GM23338 (cell line): ENCODE measurements at regions not wholly inside any gene's neighbourhood (a gene's known extent, or its start where the extent isn't known, plus 50 kb on each side); places are given as distances from the start of the nearest gene placed in this dataset.

ENCODE experiments used
- ATAC-seq: fragments of 200-7000 bp; cut with Tn5 transposase; 3 replicates; pipeline ENCODE4 v1.9.1; 2020
- DNase-seq: peaks from one replicate; pipeline ENCODE4 v3.0.0-alpha.2; 2015; ENCODE audit warnings: low spot score
- H2AFZ ChIP-seq: fragments of 200-600 bp; sonication (generic); 2 replicates; pipeline ENCODE4 v1.8.0; 2016; ENCODE audit warnings: antibody characterized with exemption, mild to moderate bottlenecking, moderate library complexity
- H3F3A ChIP-seq: fragments of 200-600 bp; sonication (generic); replicated peaks from 2 replicates; pipeline ENCODE4 v1.8.0; 2017; ENCODE audit warnings: antibody characterized with exemption, mixed run types, low read depth
- H3K27ac ChIP-seq: fragments of 200-600 bp; sonication (generic); 2 replicates; pipeline ENCODE4 v1.6.1; 2016; ENCODE audit warnings: low read depth
- H3K27me3 ChIP-seq: fragments of 200-600 bp; sonication (generic); 2 replicates; pipeline ENCODE4 v1.8.0; 2016; ENCODE audit warnings: mild to moderate bottlenecking, mixed run types, moderate library complexity; ENCODE audit not compliant: insufficient read depth
- H3K36me3 ChIP-seq: fragments of 200-600 bp; sonication (generic); 2 replicates; pipeline ENCODE4 v1.8.0; 2016; ENCODE audit warnings: mild to moderate bottlenecking; ENCODE audit not compliant: insufficient read depth
- H3K4me1 ChIP-seq: fragments of 200-600 bp; sonication (generic); 2 replicates; pipeline ENCODE4 v1.8.0; 2016; ENCODE audit warnings: mild to moderate bottlenecking, moderate library complexity; ENCODE audit not compliant: insufficient read depth
- H3K4me2 ChIP-seq: fragments of 200-600 bp; sonication (generic); 2 replicates; pipeline ENCODE4 v1.7.1; 2017; ENCODE audit warnings: mixed run types
- H3K4me3 ChIP-seq: fragments of 200-600 bp; sonication (generic); 2 replicates; pipeline ENCODE4 v1.6.1; 2016; ENCODE audit warnings: mixed run types
- H3K79me2 ChIP-seq: fragments of 200-600 bp; sonication (generic); replicated peaks from 2 replicates; pipeline ENCODE4 v1.8.0; 2017; ENCODE audit warnings: mild to moderate bottlenecking; ENCODE audit not compliant: insufficient read depth
- H3K9me2 ChIP-seq: fragments of 200-600 bp; sonication (generic); 2 replicates; pipeline ENCODE4 v1.8.0; 2017; ENCODE audit not compliant: insufficient read depth
- H4K20me1 ChIP-seq: fragments of 200-600 bp; sonication (generic); replicated peaks from 2 replicates; pipeline ENCODE4 v1.8.0; 2017; ENCODE audit warnings: mild to moderate bottlenecking; ENCODE audit not compliant: insufficient read depth
- H3K27ac Mint-ChIP-seq: 2 replicates; pipeline ENCODE4 v1.8.0; 2020; ENCODE audit warnings: inconsistent platforms, mild to moderate bottlenecking, moderate library complexity, mixed read lengths
- H3K27me3 Mint-ChIP-seq: 3 replicates; pipeline ENCODE4 v1.8.0; 2022; ENCODE audit warnings: low read depth, mild to moderate bottlenecking, moderate library complexity, mixed read lengths, inconsistent platforms; ENCODE audit not compliant: insufficient read depth, poor library complexity
- H3K36me3 Mint-ChIP-seq: 3 replicates; pipeline ENCODE4 v1.8.0; 2021; ENCODE audit warnings: low read depth, mild to moderate bottlenecking, inconsistent platforms, moderate library complexity, mixed read lengths
- H3K4me1 Mint-ChIP-seq: 3 replicates; pipeline ENCODE4 v1.8.0; 2020; ENCODE audit warnings: mild to moderate bottlenecking, inconsistent platforms, mixed read lengths
- H3K4me3 Mint-ChIP-seq: 3 replicates; pipeline ENCODE4 v1.8.0; 2021; ENCODE audit warnings: moderate library complexity, mild to moderate bottlenecking, inconsistent platforms, mixed read lengths
- H3K9me3 Mint-ChIP-seq: 3 replicates; pipeline ENCODE4 v1.8.0; 2020; ENCODE audit warnings: moderate library complexity, mild to moderate bottlenecking, inconsistent platforms, mixed read lengths
- CREB1 ChIP-seq: fragments of 250-450 bp; sonication (Bioruptor Pico); IDR thresholded peaks from 2 replicates; pipeline ENCODE4 v1.5.0; 2020; ENCODE audit warnings: low read depth, mild to moderate bottlenecking, moderate library complexity
- EZH2 ChIP-seq: fragments of 200-600 bp; sonication (generic); IDR thresholded peaks from one replicate; pipeline ENCODE4 v1.8.0; 2017; ENCODE audit warnings: antibody characterized with exemption, mild to moderate bottlenecking, low read depth; ENCODE audit not compliant: unreplicated experiment
- EZH2phosphoT487 ChIP-seq: fragments of 200-600 bp; sonication (generic); IDR thresholded peaks from one replicate; pipeline ENCODE4 v1.8.1; 2018; ENCODE audit warnings: antibody characterized with exemption; ENCODE audit not compliant: unreplicated experiment
- JUNB ChIP-seq: IDR thresholded peaks from one replicate; pipeline ENCODE4 v1.6.1; 2016; ENCODE audit warnings: antibody characterized with exemption; ENCODE audit not compliant: unreplicated experiment
- NANOG ChIP-seq: IDR thresholded peaks from 2 replicates; pipeline ENCODE4 v1.6.1; 2016; ENCODE audit warnings: antibody characterized with exemption, borderline replicate concordance
- POLR2AphosphoS5 ChIP-seq: IDR thresholded peaks from 2 replicates; pipeline ENCODE4 v1.6.1; 2016; ENCODE audit warnings: antibody characterized with exemption, low read depth
- STAT1 ChIP-seq: IDR thresholded peaks from one replicate; pipeline ENCODE4 v1.6.1; 2016; ENCODE audit warnings: antibody characterized with exemption; ENCODE audit not compliant: unreplicated experiment
- ZNF114 ChIP-seq: fragments of 250-450 bp; sonication (Bioruptor Pico); IDR thresholded peaks from 2 replicates; pipeline ENCODE4 v1.5.0; 2020; ENCODE audit warnings: mild to moderate bottlenecking, moderate library complexity
- ZNF331 ChIP-seq: fragments of 250-450 bp; sonication (Bioruptor Pico); IDR thresholded peaks from 2 replicates; pipeline ENCODE4 v1.5.0; 2020; ENCODE audit warnings: low read depth, mild to moderate bottlenecking, moderate library complexity
- TF ChIP-seq, protein P1 (sequence below): fragments of 250-450 bp; sonication (Bioruptor Pico); IDR thresholded peaks from 2 replicates; pipeline ENCODE4 v1.5.0; 2020; ENCODE audit warnings: mild to moderate bottlenecking, moderate library complexity
- TF ChIP-seq, protein P2 (sequence below): IDR thresholded peaks from 2 replicates; pipeline ENCODE4 v1.6.1; 2016; ENCODE audit warnings: antibody characterized with exemption
- TF ChIP-seq, protein P3 (sequence below): IDR thresholded peaks from one replicate; pipeline ENCODE4 v1.6.1; 2018; ENCODE audit warnings: antibody characterized with exemption; ENCODE audit not compliant: unreplicated experiment
- TF ChIP-seq, protein P4 (sequence below), 2 experiments: fragments of 200-600 bp in 1 of 2; sonication (generic) in 1 of 2; conservative IDR thresholded peaks; 2 replicates each; pipeline versions ENCODE4 v1.5.1 to v1.6.1; 2016 to 2017; ENCODE audit warnings: antibody characterized with exemption in 2 of 2, low read depth in 2 of 2, mild to moderate bottlenecking in 2 of 2, moderate library complexity in 1 of 2

DNA sequence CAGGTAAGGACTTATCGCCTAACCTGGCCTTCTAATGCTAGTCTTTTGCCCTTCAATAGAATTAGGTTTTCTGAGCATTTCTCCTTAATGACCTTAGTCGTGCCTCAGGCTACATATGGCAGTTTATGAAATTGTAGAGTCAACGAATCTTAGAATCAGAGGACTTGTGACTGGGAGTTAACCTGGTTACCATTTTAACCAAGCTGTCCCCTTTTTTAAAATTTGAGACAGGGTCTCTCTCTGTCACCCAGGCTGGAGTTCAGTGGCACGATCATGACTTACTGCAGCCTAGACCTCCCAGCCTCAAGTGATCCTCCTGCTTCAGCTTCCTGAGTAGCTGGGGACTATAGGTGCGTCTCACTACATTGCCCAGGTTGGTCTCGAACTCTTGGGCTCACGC lies 53.5 kb upstream of the DMRTB1 start:
- Histone ChIP-seq H3K4me2 (no peak overlapping the region), H3K27ac (no peak overlapping the region), H3K36me3 (no peaks in the 10 kb centered on the region), H2AFZ (peak overlapping the region; percentile 14; the same call in 1 of the 2 replicates), H3K9me2 (no peaks in the 10 kb centered on the region; the same call in 1 of the 2 replicates), H3K4me3 (no peak overlapping the region), H3F3A (no peaks in the 10 kb centered on the region), H3K79me2 (no peaks in the 10 kb centered on the region), H3K4me1 (0 out of 2 replicates have a peak, but pooled peaks cover 3% of the 10 kb centered on the region), H3K27me3 (no peaks in the 10 kb centered on the region), H4K20me1 (no peaks in the 10 kb centered on the region)
- Mint-ChIP-seq H3K4me3 (no peak overlapping the region), H3K36me3 (peaks cover 15% of the 10 kb centered on the region), H3K27ac (no peak overlapping the region), H3K9me3 (peaks cover 20% of the 10 kb centered on the region), H3K4me1 (peaks cover 17% of the 10 kb centered on the region), H3K27me3 (peaks cover 20% of the 10 kb centered on the region)
- TF ChIP-seq, protein P1, sequence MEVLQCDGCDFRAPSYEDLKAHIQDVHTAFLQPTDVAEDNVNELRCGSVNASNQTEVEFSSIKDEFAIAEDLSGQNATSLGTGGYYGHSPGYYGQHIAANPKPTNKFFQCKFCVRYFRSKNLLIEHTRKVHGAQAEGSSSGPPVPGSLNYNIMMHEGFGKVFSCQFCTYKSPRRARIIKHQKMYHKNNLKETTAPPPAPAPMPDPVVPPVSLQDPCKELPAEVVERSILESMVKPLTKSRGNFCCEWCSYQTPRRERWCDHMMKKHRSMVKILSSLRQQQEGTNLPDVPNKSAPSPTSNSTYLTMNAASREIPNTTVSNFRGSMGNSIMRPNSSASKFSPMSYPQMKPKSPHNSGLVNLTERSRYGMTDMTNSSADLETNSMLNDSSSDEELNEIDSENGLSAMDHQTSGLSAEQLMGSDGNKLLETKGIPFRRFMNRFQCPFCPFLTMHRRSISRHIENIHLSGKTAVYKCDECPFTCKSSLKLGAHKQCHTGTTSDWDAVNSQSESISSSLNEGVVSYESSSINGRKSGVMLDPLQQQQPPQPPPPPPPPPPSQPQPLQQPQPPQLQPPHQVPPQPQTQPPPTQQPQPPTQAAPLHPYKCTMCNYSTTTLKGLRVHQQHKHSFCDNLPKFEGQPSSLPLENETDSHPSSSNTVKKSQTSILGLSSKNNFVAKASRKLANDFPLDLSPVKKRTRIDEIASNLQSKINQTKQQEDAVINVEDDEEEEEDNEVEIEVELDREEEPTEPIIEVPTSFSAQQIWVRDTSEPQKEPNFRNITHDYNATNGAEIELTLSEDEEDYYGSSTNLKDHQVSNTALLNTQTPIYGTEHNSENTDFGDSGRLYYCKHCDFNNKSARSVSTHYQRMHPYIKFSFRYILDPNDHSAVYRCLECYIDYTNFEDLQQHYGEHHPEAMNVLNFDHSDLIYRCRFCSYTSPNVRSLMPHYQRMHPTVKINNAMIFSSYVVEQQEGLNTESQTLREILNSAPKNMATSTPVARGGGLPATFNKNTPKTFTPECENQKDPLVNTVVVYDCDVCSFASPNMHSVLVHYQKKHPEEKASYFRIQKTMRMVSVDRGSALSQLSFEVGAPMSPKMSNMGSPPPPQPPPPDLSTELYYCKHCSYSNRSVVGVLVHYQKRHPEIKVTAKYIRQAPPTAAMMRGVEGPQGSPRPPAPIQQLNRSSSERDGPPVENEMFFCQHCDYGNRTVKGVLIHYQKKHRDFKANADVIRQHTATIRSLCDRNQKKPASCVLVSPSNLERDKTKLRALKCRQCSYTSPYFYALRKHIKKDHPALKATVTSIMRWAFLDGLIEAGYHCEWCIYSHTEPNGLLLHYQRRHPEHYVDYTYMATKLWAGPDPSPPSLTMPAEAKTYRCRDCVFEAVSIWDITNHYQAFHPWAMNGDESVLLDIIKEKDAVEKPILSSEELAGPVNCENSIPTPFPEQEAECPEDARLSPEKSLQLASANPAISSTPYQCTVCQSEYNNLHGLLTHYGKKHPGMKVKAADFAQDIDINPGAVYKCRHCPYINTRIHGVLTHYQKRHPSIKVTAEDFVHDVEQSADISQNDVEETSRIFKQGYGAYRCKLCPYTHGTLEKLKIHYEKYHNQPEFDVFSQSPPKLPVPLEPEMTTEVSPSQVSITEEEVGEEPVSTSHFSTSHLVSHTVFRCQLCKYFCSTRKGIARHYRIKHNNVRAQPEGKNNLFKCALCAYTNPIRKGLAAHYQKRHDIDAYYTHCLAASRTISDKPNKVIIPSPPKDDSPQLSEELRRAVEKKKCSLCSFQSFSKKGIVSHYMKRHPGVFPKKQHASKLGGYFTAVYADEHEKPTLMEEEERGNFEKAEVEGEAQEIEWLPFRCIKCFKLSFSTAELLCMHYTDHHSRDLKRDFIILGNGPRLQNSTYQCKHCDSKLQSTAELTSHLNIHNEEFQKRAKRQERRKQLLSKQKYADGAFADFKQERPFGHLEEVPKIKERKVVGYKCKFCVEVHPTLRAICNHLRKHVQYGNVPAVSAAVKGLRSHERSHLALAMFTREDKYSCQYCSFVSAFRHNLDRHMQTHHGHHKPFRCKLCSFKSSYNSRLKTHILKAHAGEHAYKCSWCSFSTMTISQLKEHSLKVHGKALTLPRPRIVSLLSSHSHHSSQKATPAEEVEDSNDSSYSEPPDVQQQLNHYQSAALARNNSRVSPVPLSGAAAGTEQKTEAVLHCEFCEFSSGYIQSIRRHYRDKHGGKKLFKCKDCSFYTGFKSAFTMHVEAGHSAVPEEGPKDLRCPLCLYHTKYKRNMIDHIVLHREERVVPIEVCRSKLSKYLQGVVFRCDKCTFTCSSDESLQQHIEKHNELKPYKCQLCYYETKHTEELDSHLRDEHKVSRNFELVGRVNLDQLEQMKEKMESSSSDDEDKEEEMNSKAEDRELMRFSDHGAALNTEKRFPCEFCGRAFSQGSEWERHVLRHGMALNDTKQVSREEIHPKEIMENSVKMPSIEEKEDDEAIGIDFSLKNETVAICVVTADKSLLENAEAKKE, result no peak
- TF ChIP-seq NANOG (no peak), JUNB (no peak), EZH2phosphoT487 (no peak), ZNF114 (CRISPR knock-in tag) (no peak), POLR2AphosphoS5 (no peak), EZH2 (no peak), STAT1 (no peak), ZNF331 (CRISPR knock-in tag) (no peak), CREB1 (CRISPR knock-in tag) (no peak)
- TF ChIP-seq, protein P2, sequence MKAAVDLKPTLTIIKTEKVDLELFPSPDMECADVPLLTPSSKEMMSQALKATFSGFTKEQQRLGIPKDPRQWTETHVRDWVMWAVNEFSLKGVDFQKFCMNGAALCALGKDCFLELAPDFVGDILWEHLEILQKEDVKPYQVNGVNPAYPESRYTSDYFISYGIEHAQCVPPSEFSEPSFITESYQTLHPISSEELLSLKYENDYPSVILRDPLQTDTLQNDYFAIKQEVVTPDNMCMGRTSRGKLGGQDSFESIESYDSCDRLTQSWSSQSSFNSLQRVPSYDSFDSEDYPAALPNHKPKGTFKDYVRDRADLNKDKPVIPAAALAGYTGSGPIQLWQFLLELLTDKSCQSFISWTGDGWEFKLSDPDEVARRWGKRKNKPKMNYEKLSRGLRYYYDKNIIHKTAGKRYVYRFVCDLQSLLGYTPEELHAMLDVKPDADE, result no peak
- TF ChIP-seq, protein P3, sequence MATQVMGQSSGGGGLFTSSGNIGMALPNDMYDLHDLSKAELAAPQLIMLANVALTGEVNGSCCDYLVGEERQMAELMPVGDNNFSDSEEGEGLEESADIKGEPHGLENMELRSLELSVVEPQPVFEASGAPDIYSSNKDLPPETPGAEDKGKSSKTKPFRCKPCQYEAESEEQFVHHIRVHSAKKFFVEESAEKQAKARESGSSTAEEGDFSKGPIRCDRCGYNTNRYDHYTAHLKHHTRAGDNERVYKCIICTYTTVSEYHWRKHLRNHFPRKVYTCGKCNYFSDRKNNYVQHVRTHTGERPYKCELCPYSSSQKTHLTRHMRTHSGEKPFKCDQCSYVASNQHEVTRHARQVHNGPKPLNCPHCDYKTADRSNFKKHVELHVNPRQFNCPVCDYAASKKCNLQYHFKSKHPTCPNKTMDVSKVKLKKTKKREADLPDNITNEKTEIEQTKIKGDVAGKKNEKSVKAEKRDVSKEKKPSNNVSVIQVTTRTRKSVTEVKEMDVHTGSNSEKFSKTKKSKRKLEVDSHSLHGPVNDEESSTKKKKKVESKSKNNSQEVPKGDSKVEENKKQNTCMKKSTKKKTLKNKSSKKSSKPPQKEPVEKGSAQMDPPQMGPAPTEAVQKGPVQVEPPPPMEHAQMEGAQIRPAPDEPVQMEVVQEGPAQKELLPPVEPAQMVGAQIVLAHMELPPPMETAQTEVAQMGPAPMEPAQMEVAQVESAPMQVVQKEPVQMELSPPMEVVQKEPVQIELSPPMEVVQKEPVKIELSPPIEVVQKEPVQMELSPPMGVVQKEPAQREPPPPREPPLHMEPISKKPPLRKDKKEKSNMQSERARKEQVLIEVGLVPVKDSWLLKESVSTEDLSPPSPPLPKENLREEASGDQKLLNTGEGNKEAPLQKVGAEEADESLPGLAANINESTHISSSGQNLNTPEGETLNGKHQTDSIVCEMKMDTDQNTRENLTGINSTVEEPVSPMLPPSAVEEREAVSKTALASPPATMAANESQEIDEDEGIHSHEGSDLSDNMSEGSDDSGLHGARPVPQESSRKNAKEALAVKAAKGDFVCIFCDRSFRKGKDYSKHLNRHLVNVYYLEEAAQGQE, result no peak
- TF ChIP-seq, protein P4, sequence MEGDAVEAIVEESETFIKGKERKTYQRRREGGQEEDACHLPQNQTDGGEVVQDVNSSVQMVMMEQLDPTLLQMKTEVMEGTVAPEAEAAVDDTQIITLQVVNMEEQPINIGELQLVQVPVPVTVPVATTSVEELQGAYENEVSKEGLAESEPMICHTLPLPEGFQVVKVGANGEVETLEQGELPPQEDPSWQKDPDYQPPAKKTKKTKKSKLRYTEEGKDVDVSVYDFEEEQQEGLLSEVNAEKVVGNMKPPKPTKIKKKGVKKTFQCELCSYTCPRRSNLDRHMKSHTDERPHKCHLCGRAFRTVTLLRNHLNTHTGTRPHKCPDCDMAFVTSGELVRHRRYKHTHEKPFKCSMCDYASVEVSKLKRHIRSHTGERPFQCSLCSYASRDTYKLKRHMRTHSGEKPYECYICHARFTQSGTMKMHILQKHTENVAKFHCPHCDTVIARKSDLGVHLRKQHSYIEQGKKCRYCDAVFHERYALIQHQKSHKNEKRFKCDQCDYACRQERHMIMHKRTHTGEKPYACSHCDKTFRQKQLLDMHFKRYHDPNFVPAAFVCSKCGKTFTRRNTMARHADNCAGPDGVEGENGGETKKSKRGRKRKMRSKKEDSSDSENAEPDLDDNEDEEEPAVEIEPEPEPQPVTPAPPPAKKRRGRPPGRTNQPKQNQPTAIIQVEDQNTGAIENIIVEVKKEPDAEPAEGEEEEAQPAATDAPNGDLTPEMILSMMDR (conservative IDR thresholded peaks at IDR 0.05; ENCODE audit: low read depth in 2 of 2), result no peak
- ATAC-seq (no peak), DNase-seq (no peak)
